ENCODE measurements at regions not wholly inside any gene's neighbourhood (a gene's known extent, or its start where the extent isn't known, plus 50 kb on each side); places are given as distances from the start of the nearest gene placed in this dataset.

- Histone ChIP-seq H3K36me3 (no peaks in the 10 kb centered on the region), H3K4me1 (peaks cover 0 to 5% (median 0%) of the 10 kb centered on the region in 9 donors), H3K27ac (no peak overlapping the region), H3K27me3 (no peaks in the 10 kb centered on the region), H3K9me3 (no peaks in the 10 kb centered on the region), H3K4me3 (no peak overlapping the region)
- intact Hi-C loops (cut with DNase I) = no loop called here
- ATAC-seq (no peak), DNase-seq (no peak)
- 97 to 100% methylated on average over 1 of the region's 1 CpG for WGBS, 2 donors
- TF ChIP-seq, protein P1, sequence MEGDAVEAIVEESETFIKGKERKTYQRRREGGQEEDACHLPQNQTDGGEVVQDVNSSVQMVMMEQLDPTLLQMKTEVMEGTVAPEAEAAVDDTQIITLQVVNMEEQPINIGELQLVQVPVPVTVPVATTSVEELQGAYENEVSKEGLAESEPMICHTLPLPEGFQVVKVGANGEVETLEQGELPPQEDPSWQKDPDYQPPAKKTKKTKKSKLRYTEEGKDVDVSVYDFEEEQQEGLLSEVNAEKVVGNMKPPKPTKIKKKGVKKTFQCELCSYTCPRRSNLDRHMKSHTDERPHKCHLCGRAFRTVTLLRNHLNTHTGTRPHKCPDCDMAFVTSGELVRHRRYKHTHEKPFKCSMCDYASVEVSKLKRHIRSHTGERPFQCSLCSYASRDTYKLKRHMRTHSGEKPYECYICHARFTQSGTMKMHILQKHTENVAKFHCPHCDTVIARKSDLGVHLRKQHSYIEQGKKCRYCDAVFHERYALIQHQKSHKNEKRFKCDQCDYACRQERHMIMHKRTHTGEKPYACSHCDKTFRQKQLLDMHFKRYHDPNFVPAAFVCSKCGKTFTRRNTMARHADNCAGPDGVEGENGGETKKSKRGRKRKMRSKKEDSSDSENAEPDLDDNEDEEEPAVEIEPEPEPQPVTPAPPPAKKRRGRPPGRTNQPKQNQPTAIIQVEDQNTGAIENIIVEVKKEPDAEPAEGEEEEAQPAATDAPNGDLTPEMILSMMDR (IDR thresholded peaks at IDR 0.05) = no peak
Observed at GRCh38 chr5:10832421-10832820, 71.4 kb upstream of the DAP start.

DNA sequence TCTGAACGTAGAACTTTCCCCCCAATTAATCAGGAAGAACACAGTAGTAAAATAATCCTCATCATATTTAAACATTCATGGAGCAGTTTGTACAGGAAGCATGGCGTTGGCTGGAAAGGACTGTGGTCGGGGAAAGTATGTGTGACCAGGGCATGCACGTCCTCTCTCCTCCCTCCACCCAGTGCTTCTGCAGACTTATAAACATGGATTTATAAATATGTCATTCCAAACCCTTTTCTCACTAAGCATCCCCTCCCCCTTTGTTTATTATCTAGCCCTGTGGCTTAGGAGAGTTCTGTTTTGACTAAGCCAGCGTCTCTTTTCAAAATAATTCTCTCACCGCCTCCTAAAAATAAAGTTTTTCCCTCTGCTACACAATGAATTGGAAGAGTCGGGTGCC is 70.4 kb upstream of the DAP start:
- Histone ChIP-seq H3K9me3 (no peaks in the 10 kb centered on the region), H3K4me3 (no peak overlapping the region), H3K4me1 (peaks cover 0 to 6% (median 0%) of the 10 kb centered on the region in 9 donors), H3K27me3 (no peaks in the 10 kb centered on the region), H3K36me3 (no peaks in the 10 kb centered on the region), H3K27ac (no peak overlapping the region)
- intact Hi-C loops (cut with DNase I) = no loop called here
- WGBS, 2 donors = 61 to 67% methylated on average over 7 of the region's 7 CpGs
- TF ChIP-seq, protein P1 (IDR thresholded peaks at IDR 0.05) = no peak
- ATAC-seq (no peak), DNase-seq (no peak)

GRCh38 chr5:10828241-10828640 is 67.2 kb upstream of the DAP start:
- H3K27me3 ChIP-seq = peaks cover 0 to 8% (median 0%) of the 10 kb centered on the region in 7 donors
- peaks cover 0 to 5% (median 0%) of the 10 kb centered on the region in 11 donors for H3K9me3 ChIP-seq
- intact Hi-C loops (cut with DNase I) = no loop called here
- ATAC-seq (no peak), DNase-seq (no peak)
- H3K4me3 ChIP-seq = no peak overlapping the region
- WGBS, 2 donors = 86 to 90% methylated on average over 2 of the region's 2 CpGs
- peaks cover 0 to 6% (median 0%) of the 10 kb centered on the region in 9 donors for H3K4me1 ChIP-seq
- H3K36me3 ChIP-seq = no peaks in the 10 kb centered on the region
- TF ChIP-seq, protein P1 (IDR thresholded peaks at IDR 0.05) = no peak
- H3K27ac ChIP-seq = no peak overlapping the region

GRCh38 chr5:10827571-10827970 is 66.5 kb upstream of the DAP start:
- peaks cover 0 to 5% (median 0%) of the 10 kb centered on the region in 11 donors for H3K9me3 ChIP-seq
- intact Hi-C loops (cut with DNase I) = no loop called here
- no peak for DNase-seq
- H3K36me3 ChIP-seq = no peaks in the 10 kb centered on the region
- no peak for ATAC-seq
- H3K4me1 ChIP-seq = peaks cover 0 to 6% (median 0%) of the 10 kb centered on the region in 9 donors
- 61 to 62% methylated on average over 1 of the region's 1 CpG for WGBS, 2 donors
- TF ChIP-seq, protein P1 (IDR thresholded peaks at IDR 0.05) = no peak
- H3K27ac ChIP-seq = no peak overlapping the region
- H3K4me3 ChIP-seq = no peak overlapping the region
- H3K27me3 ChIP-seq = peaks cover 0 to 14% (median 0%) of the 10 kb centered on the region in 7 donors

Data from heart right ventricle (tissue), 16 donors.